Fibroblast of lung (primary cell): ENCODE measurements at regions not wholly inside any gene's neighbourhood (a gene's known extent, or its start where the extent isn't known, plus 50 kb on each side); places are given as distances from the start of the nearest gene placed in this dataset.

Experiments
- DNase-seq, 2 donors: peaks; one replicate each; pipeline versions ENCODE4 v3.0.0 to v3.0.0-alpha.2; 2010; ENCODE audit warnings: low read depth in 2 of 2
- H2AFZ ChIP-seq: 2 replicates; pipeline ENCODE4 v1.5.1; 2012; ENCODE audit warnings: low read length, control low read depth, inconsistent platforms
- H3K27ac ChIP-seq: 2 replicates; pipeline ENCODE4 v1.5.1; 2011; ENCODE audit warnings: low read length, control low read depth; ENCODE audit not compliant: insufficient read depth
- H3K27me3 ChIP-seq: 2 replicates; pipeline ENCODE4 v1.5.1; 2011; ENCODE audit warnings: mild to moderate bottlenecking, low read length; ENCODE audit not compliant: control insufficient read depth, insufficient read depth
- H3K36me3 ChIP-seq: 2 replicates; pipeline ENCODE4 v1.5.1; 2011; ENCODE audit warnings: low read length; ENCODE audit not compliant: control insufficient read depth, insufficient read depth
- H3K4me1 ChIP-seq: 2 replicates; pipeline ENCODE4 v1.5.1; 2011; ENCODE audit warnings: low read length; ENCODE audit not compliant: control insufficient read depth, insufficient read depth; ENCODE audit errors: extremely low read depth
- H3K4me2 ChIP-seq: 2 replicates; pipeline ENCODE4 v1.5.1; 2011; ENCODE audit warnings: low read length, control low read depth; ENCODE audit not compliant: insufficient read depth; ENCODE audit errors: extremely low read depth
- H3K4me3 ChIP-seq, 4 experiments: fragments of 200-600 bp in 1 of 4; sonication (generic) in 1 of 4; replicated peaks in 1 of 4; 2 replicates each; pipeline ENCODE4 v1.5.1; 2011 to 2016; ENCODE audit warnings: low read length in 4 of 4, low read depth in 3 of 4, mild to moderate bottlenecking in 3 of 4, control low read depth in 2 of 4, inconsistent platforms in 1 of 4, mixed read lengths in 1 of 4; ENCODE audit not compliant: insufficient read depth in 1 of 4; ENCODE audit errors: control extremely low read depth in 1 of 4
- H3K79me2 ChIP-seq: 2 replicates; pipeline ENCODE4 v1.5.1; 2012; ENCODE audit warnings: mild to moderate bottlenecking, low read length, inconsistent platforms; ENCODE audit not compliant: control insufficient read depth, insufficient read depth
- H3K9ac ChIP-seq: 2 replicates; pipeline ENCODE4 v1.5.1; 2011; ENCODE audit warnings: mild to moderate bottlenecking, low read length, control low read depth; ENCODE audit not compliant: insufficient read depth
- H3K9me3 ChIP-seq: 2 replicates; pipeline ENCODE4 v1.5.1; 2012; ENCODE audit warnings: low read depth, low read length; ENCODE audit not compliant: control insufficient read depth, insufficient read depth
- H4K20me1 ChIP-seq: 2 replicates; pipeline ENCODE4 v1.5.1; 2011; ENCODE audit warnings: low read length; ENCODE audit not compliant: control insufficient read depth, insufficient read depth; ENCODE audit errors: extremely low read depth
- CTCF ChIP-seq, 2 donors: IDR thresholded peaks in 1 of 2; conservative IDR thresholded peaks in 1 of 2; 1 replicate in 1 of 2; 2 replicates in 1 of 2; pipeline ENCODE4 v1.5.1; 2011 to 2012; ENCODE audit warnings: low read length in 2 of 2, control low read depth in 1 of 2, inconsistent platforms in 1 of 2, low read depth in 1 of 2, mild to moderate bottlenecking in 1 of 2
- EZH2 ChIP-seq: IDR thresholded peaks from 2 replicates; pipeline ENCODE4 v1.5.1; 2012; ENCODE audit warnings: low read length, control low read depth, mild to moderate bottlenecking; ENCODE audit errors: missing control alignments

GRCh38 chr10:129382401-129382800 lies 84.6 kb upstream of the MGMT start:
- H3K9ac ChIP-seq, result no peak overlapping the region
- H3K4me1 ChIP-seq, result no peaks in the 10 kb centered on the region
- no peaks in the 10 kb centered on the region for H3K27me3 ChIP-seq
- H2AFZ ChIP-seq, result no peak overlapping the region
- no peak for DNase-seq
- H3K9me3 ChIP-seq, result no peaks in the 10 kb centered on the region
- no peaks in the 10 kb centered on the region for H3K36me3 ChIP-seq
- no peaks in the 10 kb centered on the region for H3K79me2 ChIP-seq
- no peak overlapping the region for H3K27ac ChIP-seq
- no peak overlapping the region for H3K4me2 ChIP-seq
- TF ChIP-seq CTCF (conservative IDR thresholded peaks at IDR 0.05 in 1 of 2, IDR thresholded peaks at IDR 0.05 in 1 of 2; ENCODE audit: low read depth in 1 of 2, low read length in 2 of 2), result no peak
- no peak for TF ChIP-seq EZH2
- no peaks in the 10 kb centered on the region for H4K20me1 ChIP-seq
- H3K4me3 ChIP-seq, result no peak overlapping the region

GRCh38 chr10:129383651-129384050 lies 83.4 kb upstream of the MGMT start:
- Histone ChIP-seq H3K4me1 (no peaks in the 10 kb centered on the region), H3K27me3 (no peaks in the 10 kb centered on the region), H3K79me2 (no peaks in the 10 kb centered on the region), H3K4me3 (no peak overlapping the region), H3K9me3 (no peaks in the 10 kb centered on the region), H3K4me2 (no peak overlapping the region), H3K27ac (no peak overlapping the region), H2AFZ (no peak overlapping the region), H4K20me1 (no peaks in the 10 kb centered on the region), H3K36me3 (no peaks in the 10 kb centered on the region), H3K9ac (no peak overlapping the region)
- TF ChIP-seq CTCF (conservative IDR thresholded peaks at IDR 0.05 in 1 of 2, IDR thresholded peaks at IDR 0.05 in 1 of 2; ENCODE audit: low read depth in 1 of 2, low read length in 2 of 2), result no peak
- TF ChIP-seq EZH2, result no peak
- DNase-seq, result no peak

GRCh38 chr10:129385600-129385999 lies 81.4 kb upstream of the MGMT start:
- H3K9me3 ChIP-seq, result no peaks in the 10 kb centered on the region
- TF ChIP-seq EZH2 (no peak), CTCF (conservative IDR thresholded peaks at IDR 0.05 in 1 of 2, IDR thresholded peaks at IDR 0.05 in 1 of 2; ENCODE audit: low read depth in 1 of 2, low read length in 2 of 2) (no peak)
- H2AFZ ChIP-seq, result no peak overlapping the region

More at GRCh38 chr10:129385600-129385999, 81.4 kb upstream of the MGMT start:
- no peak overlapping the region for H3K4me2 ChIP-seq
- H3K9ac ChIP-seq, result no peak overlapping the region
- H4K20me1 ChIP-seq, result no peaks in the 10 kb centered on the region
- H3K4me1 ChIP-seq, result no peaks in the 10 kb centered on the region
- H3K79me2 ChIP-seq, result no peaks in the 10 kb centered on the region
- no peaks in the 10 kb centered on the region for H3K36me3 ChIP-seq
- H3K27ac ChIP-seq, result no peak overlapping the region
- no peaks in the 10 kb centered on the region for H3K27me3 ChIP-seq
- no peak overlapping the region for H3K4me3 ChIP-seq
- DNase-seq, result no peak
